Fibroblast of villous mesenchyme (primary cell): ENCODE measurements at regions not wholly inside any gene's neighbourhood (a gene's known extent, or its start where the extent isn't known, plus 50 kb on each side); places are given as distances from the start of the nearest gene placed in this dataset.

ENCODE experiments used
- DNase-seq: peaks from one replicate; pipeline ENCODE4 v3.0.0-alpha.2; 2010; ENCODE audit warnings: low read depth
- H3K4me3 ChIP-seq: 2 replicates; pipeline ENCODE4 v1.5.1; 2011; ENCODE audit warnings: low read depth, mild to moderate bottlenecking, low read length
- TF ChIP-seq, protein P1 (sequence below): IDR thresholded peaks from 2 replicates; pipeline ENCODE4 v1.5.1; 2012; ENCODE audit warnings: low read depth, mild to moderate bottlenecking, low read length; ENCODE audit not compliant: insufficient read depth

DNA sequence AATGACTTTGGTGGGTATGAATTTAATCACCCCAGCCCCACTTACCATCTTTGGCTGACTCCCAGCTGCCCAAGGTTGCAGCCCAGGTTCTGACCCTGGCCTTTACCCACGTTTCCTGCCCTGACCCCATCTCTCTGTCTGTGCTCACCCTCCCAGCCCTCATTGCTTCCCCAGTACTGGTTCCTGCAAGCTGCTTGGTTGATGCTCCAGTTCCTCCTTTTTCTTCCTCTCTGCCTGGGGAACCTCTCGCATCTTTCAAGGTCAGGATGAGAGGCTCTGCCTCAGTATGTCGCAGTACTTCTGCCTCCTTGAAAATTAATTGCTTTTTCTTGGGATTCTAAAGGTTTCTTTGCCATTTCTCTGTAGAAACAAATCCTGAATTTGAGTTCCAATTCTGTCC is 263.8 kb upstream of the ZNF32 start:
- TF ChIP-seq, protein P1, sequence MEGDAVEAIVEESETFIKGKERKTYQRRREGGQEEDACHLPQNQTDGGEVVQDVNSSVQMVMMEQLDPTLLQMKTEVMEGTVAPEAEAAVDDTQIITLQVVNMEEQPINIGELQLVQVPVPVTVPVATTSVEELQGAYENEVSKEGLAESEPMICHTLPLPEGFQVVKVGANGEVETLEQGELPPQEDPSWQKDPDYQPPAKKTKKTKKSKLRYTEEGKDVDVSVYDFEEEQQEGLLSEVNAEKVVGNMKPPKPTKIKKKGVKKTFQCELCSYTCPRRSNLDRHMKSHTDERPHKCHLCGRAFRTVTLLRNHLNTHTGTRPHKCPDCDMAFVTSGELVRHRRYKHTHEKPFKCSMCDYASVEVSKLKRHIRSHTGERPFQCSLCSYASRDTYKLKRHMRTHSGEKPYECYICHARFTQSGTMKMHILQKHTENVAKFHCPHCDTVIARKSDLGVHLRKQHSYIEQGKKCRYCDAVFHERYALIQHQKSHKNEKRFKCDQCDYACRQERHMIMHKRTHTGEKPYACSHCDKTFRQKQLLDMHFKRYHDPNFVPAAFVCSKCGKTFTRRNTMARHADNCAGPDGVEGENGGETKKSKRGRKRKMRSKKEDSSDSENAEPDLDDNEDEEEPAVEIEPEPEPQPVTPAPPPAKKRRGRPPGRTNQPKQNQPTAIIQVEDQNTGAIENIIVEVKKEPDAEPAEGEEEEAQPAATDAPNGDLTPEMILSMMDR: no peak
- DNase-seq: no peak
- H3K4me3 ChIP-seq: no peak overlapping the region

DNA sequence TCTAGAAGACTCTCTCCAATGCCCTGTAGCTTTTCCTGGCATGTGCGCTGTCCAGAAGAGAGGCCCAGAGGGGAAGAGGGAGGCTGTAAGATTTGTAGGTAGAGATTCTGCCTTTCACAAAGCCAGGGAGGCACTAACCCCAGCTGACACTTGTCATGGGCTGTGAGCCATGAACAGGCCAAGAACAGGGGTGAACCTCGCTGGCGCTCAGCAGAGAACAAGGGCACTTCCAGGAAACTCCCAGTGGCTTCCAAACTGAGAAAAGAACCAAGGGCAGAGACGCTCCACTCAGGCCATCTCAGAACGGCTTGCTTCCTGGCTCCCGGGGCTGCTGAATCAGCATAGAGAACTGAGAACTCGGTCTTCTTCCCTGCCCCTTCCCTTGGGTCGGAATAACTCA is 257.8 kb upstream of the ZNF32 start:
- no peak for DNase-seq
- no peak overlapping the region for H3K4me3 ChIP-seq
- TF ChIP-seq, protein P1: no peak

DNA sequence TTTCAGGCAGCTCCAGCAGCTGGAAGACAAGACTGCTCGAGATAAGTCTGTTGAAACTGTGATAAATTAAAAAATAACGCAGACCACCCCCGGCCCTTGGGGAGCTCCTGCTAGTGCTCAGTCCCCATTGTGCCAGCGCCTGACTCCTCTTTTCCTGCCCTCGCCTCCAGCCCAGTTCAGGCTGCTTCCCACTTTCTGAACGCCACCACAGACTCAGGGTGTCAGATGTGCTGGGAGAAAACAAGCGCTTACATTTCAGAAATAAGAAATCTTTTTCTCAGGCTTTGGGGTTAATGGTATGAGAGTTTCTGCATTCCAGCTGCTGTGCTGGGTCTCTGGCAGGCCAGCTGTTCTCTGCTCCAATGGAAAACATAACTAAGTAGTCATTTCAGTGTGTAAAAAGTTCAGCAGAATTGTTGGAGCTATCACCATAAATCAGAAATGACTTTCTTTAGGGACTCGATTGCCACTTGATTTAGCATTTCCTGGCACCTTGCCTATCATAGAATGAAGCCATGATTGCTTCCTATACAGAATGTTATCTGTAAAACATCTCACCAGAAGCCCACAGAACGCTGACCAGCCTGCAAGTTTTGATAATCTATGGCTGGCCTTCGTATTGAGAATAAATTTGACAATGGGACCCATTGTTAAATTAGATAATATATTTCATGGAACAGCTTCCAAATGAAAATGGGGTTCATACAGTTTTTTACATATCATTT is 257.0 kb upstream of the ZNF32 start:
- TF ChIP-seq, protein P1: no peak
- peak; percentile 81 for DNase-seq

DNA sequence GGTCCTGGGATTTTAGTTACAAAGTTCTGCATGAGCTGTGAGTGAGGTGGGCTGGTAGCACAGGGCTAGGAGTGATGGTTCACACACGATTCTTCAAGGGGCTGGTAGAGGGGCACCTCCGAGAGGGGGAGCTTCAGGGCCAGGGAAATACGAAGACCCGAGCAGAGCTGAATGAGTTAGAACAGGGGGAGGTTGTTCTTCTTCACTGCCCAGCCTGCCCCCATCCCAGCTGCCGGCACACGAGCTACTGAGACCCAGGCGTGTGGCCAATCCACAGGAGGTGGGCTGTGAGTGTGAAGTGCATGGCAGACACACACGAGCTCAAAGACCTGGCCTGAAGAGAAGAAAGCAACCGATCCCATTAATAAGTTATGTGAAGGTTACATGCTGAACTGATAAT is 256.2 kb upstream of the ZNF32 start:
- TF ChIP-seq, protein P1: no peak
- no peak overlapping the region for H3K4me3 ChIP-seq
- no peak for DNase-seq

More for the DNA sequence above, 257.0 kb upstream of the ZNF32 start:
- no peak overlapping the region for H3K4me3 ChIP-seq

DNA sequence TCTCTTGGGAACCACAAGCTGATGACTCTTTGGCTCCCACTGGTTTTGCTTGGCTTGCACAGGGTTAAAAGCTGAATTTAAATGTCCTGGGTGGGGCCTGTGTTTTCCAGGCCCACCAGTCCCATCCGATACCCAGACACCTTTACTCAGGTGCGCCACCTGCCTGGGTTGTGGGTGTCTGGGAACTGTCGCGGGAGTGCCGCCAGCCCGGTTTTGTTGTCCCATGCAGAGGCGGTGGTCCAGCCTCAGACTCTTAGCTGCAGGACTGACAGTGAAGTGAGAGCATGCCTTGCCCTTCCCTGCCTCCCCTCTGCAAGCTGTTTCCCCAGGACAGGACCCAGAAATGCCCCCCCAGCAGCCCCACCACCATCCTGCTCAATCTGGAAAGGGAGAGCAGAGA is 255.6 kb upstream of the ZNF32 start:
- no peak overlapping the region for H3K4me3 ChIP-seq
- TF ChIP-seq, protein P1: no peak
- DNase-seq: no peak

DNA sequence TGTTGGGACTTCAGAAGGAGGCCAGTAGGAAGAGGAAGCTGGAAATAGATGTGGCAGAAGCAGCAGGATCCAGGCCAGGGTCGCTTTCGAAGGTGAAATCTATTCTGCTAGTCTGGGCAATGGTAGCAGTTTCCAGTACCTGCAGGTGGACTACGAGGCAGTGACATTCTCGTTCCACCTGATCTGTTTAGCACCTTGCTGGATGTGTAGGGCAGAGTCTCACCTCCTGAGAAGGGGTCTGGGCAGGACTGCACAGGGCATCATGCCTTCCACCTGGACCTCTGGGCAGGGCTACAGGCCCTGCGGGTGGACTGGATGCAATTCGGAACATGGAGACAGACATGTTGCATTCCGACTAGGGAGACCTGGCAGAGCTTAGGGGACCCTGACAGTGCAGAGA is 254.8 kb upstream of the ZNF32 start:
- TF ChIP-seq, protein P1: no peak
- DNase-seq: no peak
- no peak overlapping the region for H3K4me3 ChIP-seq

DNA sequence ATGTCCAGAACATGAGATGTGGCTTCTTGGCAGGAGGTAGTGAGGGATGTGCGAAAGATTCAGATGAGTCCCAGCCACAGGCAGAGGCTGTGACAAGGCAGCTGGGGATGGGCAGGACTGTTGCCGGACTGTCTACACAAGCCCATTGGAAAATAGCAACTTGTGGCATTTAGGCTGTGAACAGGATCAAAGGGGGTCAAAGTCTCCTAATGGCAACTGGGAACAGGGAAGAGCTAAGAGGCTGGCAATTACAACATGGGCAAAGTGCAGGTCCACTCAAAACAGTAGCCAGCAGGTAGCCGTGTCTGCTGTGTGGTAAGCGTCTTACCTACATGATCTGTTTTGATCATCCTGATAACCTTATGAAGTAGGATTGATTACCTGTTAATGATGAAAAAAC is 254.2 kb upstream of the ZNF32 start:
- TF ChIP-seq, protein P1: no peak
- no peak overlapping the region for H3K4me3 ChIP-seq
- no peak for DNase-seq
